WTC11 (cell line): ENCODE measurements at regions not wholly inside any gene's neighbourhood (a gene's known extent, or its start where the extent isn't known, plus 50 kb on each side); places are given as distances from the start of the nearest gene placed in this dataset.

Experiments used
- ATAC-seq: fragments of 200-7000 bp; cut with Tn5 transposase; 2 replicates; pipeline ENCODE4 v1.10.0; 2021; ENCODE audit warnings: mild to moderate bottlenecking, moderate library complexity
- CTCF ChIA-PET: fragments of 300-600 bp; sonication (Branson Sonifier 250); formaldehyde crosslinking; loops from one replicate; lab custom pipeline; 2021; ENCODE audit warnings: antibody characterized with exemption; lab: Charles Lee
- POLR2A ChIA-PET: fragments of 350-600 bp; sonication (Branson Sonifier 250); formaldehyde crosslinking; loops from one replicate; lab custom pipeline; 2021; ENCODE audit warnings: antibody characterized with exemption; lab: Charles Lee
- DNase-seq: peaks from one replicate; pipeline ENCODE4 v3.0.0; 2021; ENCODE audit warnings: low spot score
- H3K27ac Mint-ChIP-seq: 2 replicates; pipeline ENCODE4 v1.8.0; 2021; ENCODE audit warnings: mixed read lengths
- H3K27me3 Mint-ChIP-seq: 2 replicates; pipeline ENCODE4 v1.8.0; 2021; ENCODE audit warnings: low read depth, mild to moderate bottlenecking, moderate library complexity, mixed read lengths
- H3K36me3 Mint-ChIP-seq: 2 replicates; pipeline ENCODE4 v1.8.0; 2021; ENCODE audit warnings: mixed read lengths
- H3K4me1 Mint-ChIP-seq: 2 replicates; pipeline ENCODE4 v1.8.0; 2022; ENCODE audit warnings: mixed read lengths
- H3K4me3 Mint-ChIP-seq: 2 replicates; pipeline ENCODE4 v1.8.0; 2021; ENCODE audit warnings: mild to moderate bottlenecking, moderate library complexity, mixed read lengths
- H3K9me3 Mint-ChIP-seq: 2 replicates; pipeline ENCODE4 v1.8.0; 2021; ENCODE audit warnings: mixed read lengths
- AR ChIP-seq: fragments of 250-450 bp; sonication (Bioruptor Pico); IDR thresholded peaks from 2 replicates; pipeline ENCODE4 v1.9.0; 2021; ENCODE audit warnings: mild to moderate bottlenecking
- CDX4 ChIP-seq: fragments of 250-450 bp; sonication (Bioruptor Pico); IDR thresholded peaks from 2 replicates; pipeline ENCODE4 v1.9.0; 2021; ENCODE audit warnings: moderate library complexity, mild to moderate bottlenecking, inconsistent platforms, borderline replicate concordance
- E2F5 ChIP-seq: sonication (generic); formaldehyde crosslinking; IDR thresholded peaks from 2 replicates; pipeline ENCODE4 v1.8.1; 2022; ENCODE audit warnings: mild to moderate bottlenecking, moderate library complexity, missing genetic modification reagents
- HMGXB4 ChIP-seq: sonication (generic); formaldehyde crosslinking; IDR thresholded peaks from 2 replicates; pipeline ENCODE4 v1.8.1; 2023; ENCODE audit warnings: mild to moderate bottlenecking, moderate library complexity, missing genetic modification reagents
- JAZF1 ChIP-seq: fragments of 250-450 bp; sonication (Bioruptor Pico); IDR thresholded peaks from 2 replicates; pipeline ENCODE4 v1.9.0; 2021; ENCODE audit warnings: moderate library complexity, mild to moderate bottlenecking, inconsistent platforms
- KAT7 ChIP-seq: sonication (generic); formaldehyde crosslinking; IDR thresholded peaks from 2 replicates; pipeline ENCODE4 v1.8.1; 2023; ENCODE audit warnings: missing genetic modification reagents, mild to moderate bottlenecking, borderline replicate concordance
- MXD4 ChIP-seq: fragments of 250-450 bp; sonication (Bioruptor Pico); IDR thresholded peaks from 2 replicates; pipeline ENCODE4 v1.8.0; 2021; ENCODE audit warnings: mild to moderate bottlenecking, moderate library complexity, borderline replicate concordance
- NR1H2 ChIP-seq: sonication (generic); formaldehyde crosslinking; IDR thresholded peaks from 2 replicates; pipeline ENCODE4 v1.9.0; 2021; ENCODE audit warnings: mild to moderate bottlenecking, moderate library complexity, missing genetic modification reagents
- NR2C2 ChIP-seq: sonication (generic); formaldehyde crosslinking; IDR thresholded peaks from 2 replicates; pipeline ENCODE4 v1.8.0; 2022; ENCODE audit warnings: mild to moderate bottlenecking, missing genetic modification reagents
- PRDM15 ChIP-seq: sonication (generic); formaldehyde crosslinking; IDR thresholded peaks from 2 replicates; pipeline ENCODE4 v1.8.0; 2022; ENCODE audit warnings: missing genetic modification reagents
- PRRX2 ChIP-seq: fragments of 250-450 bp; sonication (Bioruptor Pico); IDR thresholded peaks from 2 replicates; pipeline ENCODE4 v1.8.0; 2021; ENCODE audit warnings: mild to moderate bottlenecking
- STAT6 ChIP-seq: sonication (generic); formaldehyde crosslinking; conservative IDR thresholded peaks from 2 replicates; pipeline ENCODE4 v1.8.1; 2023; ENCODE audit warnings: mild to moderate bottlenecking, low read depth, missing genetic modification reagents, moderate library complexity
- ZBTB43 ChIP-seq: sonication (generic); formaldehyde crosslinking; IDR thresholded peaks from 2 replicates; pipeline ENCODE4 v1.8.1; 2023; ENCODE audit warnings: mild to moderate bottlenecking, missing genetic modification reagents
- ZNF396 ChIP-seq: fragments of 250-450 bp; sonication (Bioruptor Pico); IDR thresholded peaks from 2 replicates; pipeline ENCODE4 v1.8.0; 2021; ENCODE audit warnings: mild to moderate bottlenecking, moderate library complexity, borderline replicate concordance
- ZNF416 ChIP-seq: fragments of 250-450 bp; sonication (Bioruptor Pico); IDR thresholded peaks from 2 replicates; pipeline ENCODE4 v1.9.0; 2021; ENCODE audit warnings: mild to moderate bottlenecking, inconsistent platforms
- ZNF532 ChIP-seq: fragments of 250-450 bp; sonication (Bioruptor Pico); IDR thresholded peaks from 2 replicates; pipeline ENCODE4 v1.9.0; 2021; ENCODE audit warnings: mild to moderate bottlenecking, borderline replicate concordance
- ZNF671 ChIP-seq: fragments of 250-450 bp; sonication (Bioruptor Pico); IDR thresholded peaks from 2 replicates; pipeline ENCODE4 v1.8.0; 2021; ENCODE audit warnings: mild to moderate bottlenecking

- Mint-ChIP-seq H3K4me3 (no peak overlapping the region), H3K36me3 (no peaks in the 10 kb centered on the region), H3K27me3 (peaks cover 6% of the 10 kb centered on the region; the same call in 1 of the 2 replicates), H3K4me1 (peaks cover 3% of the 10 kb centered on the region; the same call in 1 of the 2 replicates), H3K27ac (no peak overlapping the region), H3K9me3 (no peaks in the 10 kb centered on the region)
- POLR2A ChIA-PET: no interaction called here
- ATAC-seq (no peak), DNase-seq (no peak)
- TF ChIP-seq ZNF416 (CRISPR knock-in tag): no peak
- TF ChIP-seq ZNF671 (CRISPR knock-in tag): no peak
- TF ChIP-seq ZNF532 (CRISPR knock-in tag): no peak
- TF ChIP-seq PRRX2 (CRISPR knock-in tag): no peak
- no peak for TF ChIP-seq NR1H2 (CRISPR knock-in tag)
- TF ChIP-seq STAT6 (CRISPR knock-in tag): no peak
- TF ChIP-seq CDX4 (CRISPR knock-in tag): no peak
- no peak for TF ChIP-seq HMGXB4 (CRISPR knock-in tag)
- no peak for TF ChIP-seq PRDM15 (CRISPR knock-in tag)
- no peak for TF ChIP-seq MXD4 (CRISPR knock-in tag)
- no peak for TF ChIP-seq ZBTB43 (CRISPR knock-in tag)
- TF ChIP-seq JAZF1 (CRISPR knock-in tag): no peak
- TF ChIP-seq ZNF396: no peak
- TF ChIP-seq NR2C2: no peak
- no peak for TF ChIP-seq KAT7
- no peak for TF ChIP-seq AR (CRISPR knock-in tag)
- no peak for TF ChIP-seq E2F5
- CTCF ChIA-PET: no interaction called here
Observed at GRCh38 chr7:83882551-83882950, 233.6 kb upstream of the SEMA3E start.
